GM10248 (cell line): ENCODE measurements at regions not wholly inside any gene's neighbourhood (a gene's known extent, or its start where the extent isn't known, plus 50 kb on each side); places are given as distances from the start of the nearest gene placed in this dataset.

Experiments
- CTCF ChIA-PET: fragments of 300-600 bp; sonication (Branson Sonifier 250); formaldehyde crosslinking; extraction: SDS; loops from one replicate; lab custom pipeline; 2021; ENCODE audit warnings: antibody characterized with exemption; lab: Yijun Ruan, JAX
- POLR2A ChIA-PET: fragments of 350-650 bp; sonication (Branson Sonifier 250); formaldehyde crosslinking; extraction: SDS; loops from one replicate; lab custom pipeline; 2020; ENCODE audit warnings: antibody characterized with exemption; lab: Yijun Ruan, JAX
- DNase-seq: peaks from one replicate; pipeline ENCODE4 v3.0.0; 2012; ENCODE audit errors: extremely low spot score
- CTCF ChIP-seq: IDR thresholded peaks from 2 replicates; pipeline ENCODE4 v1.5.1; 2012; ENCODE audit warnings: mild to moderate bottlenecking, low read depth; ENCODE audit errors: extremely low read depth, missing control alignments, control extremely low read depth

- DNase-seq, result no peak
- CTCF ChIA-PET, result interaction anchor here (1.1 kb wide), 1 partner anchor 28 kb away, joined by 3 read pairs; no protein-coding TSS in a partner anchor
- TF ChIP-seq CTCF, result no peak
- POLR2A ChIA-PET, result no interaction called here
These were observed 289.2 kb upstream of the TMEM161B start for GRCh38 chr5:88557881-88558280.

DNA sequence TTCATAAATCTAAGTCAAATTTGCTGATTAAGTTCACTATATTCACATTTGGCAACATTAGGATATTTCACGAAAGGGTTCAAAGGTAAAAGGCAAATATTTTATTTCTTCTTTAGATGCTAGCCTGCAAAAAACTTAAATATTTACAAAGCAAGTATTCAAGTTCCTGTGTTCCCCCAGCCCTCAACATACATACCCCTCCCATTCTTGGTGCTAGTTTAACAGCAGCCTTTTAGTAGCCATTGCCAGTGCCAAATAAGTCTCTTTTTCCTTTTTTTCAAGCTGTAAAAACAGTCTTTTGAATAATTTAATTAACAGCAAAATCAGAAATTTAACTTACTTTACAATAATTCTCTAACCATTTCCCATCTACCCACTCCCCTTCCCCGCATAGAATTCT is 288.5 kb upstream of the TMEM161B start:
- no peak for DNase-seq
- no peak for TF ChIP-seq CTCF
- ChIA-PET CTCF (no interaction called here), POLR2A (no interaction called here)

DNA sequence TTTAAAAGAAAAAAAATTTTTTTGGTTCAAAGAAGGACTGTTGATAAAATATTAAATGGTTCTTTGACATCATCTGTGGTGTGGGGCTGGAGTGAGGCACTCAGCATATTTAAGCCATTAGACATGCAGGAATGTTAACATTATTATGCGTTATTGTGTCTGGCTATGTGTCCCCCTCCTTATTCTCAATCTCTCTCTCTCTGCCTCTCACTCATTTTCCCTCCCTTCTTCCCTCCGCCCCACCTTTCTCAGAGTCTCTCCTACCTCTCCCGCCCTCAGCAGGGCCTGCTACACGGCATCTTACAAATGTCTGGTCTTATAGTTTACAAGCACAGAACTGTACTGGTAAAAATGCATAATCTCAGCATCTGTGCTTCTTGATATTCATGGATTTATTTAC is 287.8 kb upstream of the TMEM161B start:
- no peak for TF ChIP-seq CTCF
- CTCF ChIA-PET, result no interaction called here
- DNase-seq, result no peak
- POLR2A ChIA-PET, result no interaction called here

- POLR2A ChIA-PET, result no interaction called here
- CTCF ChIA-PET, result no interaction called here
- TF ChIP-seq CTCF, result no peak
- DNase-seq, result no peak
These were observed 287.0 kb upstream of the TMEM161B start for GRCh38 chr5:88555674-88556073.

DNA sequence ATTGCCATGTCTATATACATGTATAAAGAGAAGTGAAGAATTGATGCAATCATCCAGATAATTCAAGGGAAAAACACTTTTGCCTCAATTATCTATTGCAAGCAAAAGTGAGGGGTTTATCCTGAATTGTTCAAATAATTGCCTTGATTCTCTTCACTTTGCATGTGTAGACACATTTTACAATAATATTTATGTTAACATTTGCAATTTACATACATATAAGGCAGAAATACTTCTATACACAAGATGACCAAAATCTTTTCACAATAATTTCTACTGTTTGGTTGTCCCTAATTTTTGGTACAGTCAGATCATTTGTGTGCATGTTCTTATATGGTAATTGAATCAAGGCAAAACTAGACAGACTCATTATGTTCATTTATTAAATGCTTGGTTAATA is 285.3 kb upstream of the TMEM161B start:
- ChIA-PET POLR2A (no interaction called here), CTCF (no interaction called here)
- no peak for DNase-seq
- TF ChIP-seq CTCF, result no peak

DNA sequence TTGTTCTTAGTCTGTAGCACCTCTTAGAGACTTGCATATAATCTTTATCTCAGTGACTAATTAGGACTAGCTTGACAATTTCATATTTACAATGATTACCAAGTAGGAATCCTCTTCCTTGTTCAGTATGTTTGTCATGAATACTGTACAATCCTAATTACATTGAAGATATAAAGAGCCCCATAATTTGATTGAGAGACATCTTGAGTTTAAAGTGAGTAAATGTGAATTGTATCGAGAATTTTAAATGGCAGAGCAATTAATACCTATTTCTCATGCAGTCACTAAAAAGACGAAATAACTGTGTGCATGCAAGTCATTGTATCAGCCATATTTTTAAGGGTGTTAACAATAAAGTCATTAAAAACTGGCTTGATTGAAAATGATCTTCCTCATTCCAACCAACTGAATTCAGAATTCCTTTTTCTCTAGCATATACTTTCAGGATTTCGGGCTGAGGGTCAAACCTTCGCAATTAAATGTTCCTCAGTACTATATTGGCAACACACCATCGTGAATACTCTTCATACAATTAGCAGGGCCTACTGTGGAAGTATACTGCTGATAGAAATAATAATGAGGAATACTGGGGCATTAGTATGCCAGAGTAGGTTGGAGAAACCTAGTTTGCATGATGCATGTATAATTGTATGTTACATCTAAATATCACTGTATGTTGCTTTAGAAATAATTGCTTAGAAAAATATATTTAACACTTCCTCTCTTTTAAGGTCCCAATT is 284.7 kb upstream of the TMEM161B start:
- no peak for TF ChIP-seq CTCF
- CTCF ChIA-PET, result interaction anchor here (1.6 kb wide), 1 partner anchor 21 kb away, joined by 3 read pairs; no protein-coding TSS in a partner anchor
- POLR2A ChIA-PET, result no interaction called here
- DNase-seq, result no peak
